ENCODE measurements at regions not wholly inside any gene's neighbourhood (a gene's known extent, or its start where the extent isn't known, plus 50 kb on each side); places are given as distances from the start of the nearest gene placed in this dataset.

- no peak for ATAC-seq
- no peak for TF ChIP-seq TCF4 (CRISPR knock-in tag; IDR thresholded peaks at IDR 0.05; ENCODE audit: borderline replicate concordance)
- TF ChIP-seq ZNF8 (CRISPR knock-in tag; IDR thresholded peaks at IDR 0.05): no peak
- TF ChIP-seq RARB (CRISPR knock-in tag; IDR thresholded peaks at IDR 0.05): no peak
- no peak for TF ChIP-seq CREB5 (CRISPR knock-in tag; IDR thresholded peaks at IDR 0.05; ENCODE audit: low read depth)
- no peak for TF ChIP-seq OSR1 (CRISPR knock-in tag; IDR thresholded peaks at IDR 0.05)
- no peak for TF ChIP-seq ZFP3 (CRISPR knock-in tag; IDR thresholded peaks at IDR 0.05)
- TF ChIP-seq CSRNP3 (CRISPR knock-in tag; IDR thresholded peaks at IDR 0.05): no peak
- TF ChIP-seq ZFP30 (CRISPR knock-in tag; IDR thresholded peaks at IDR 0.05): no peak
- TF ChIP-seq CSDC2 (CRISPR knock-in tag; IDR thresholded peaks at IDR 0.05): no peak
- TF ChIP-seq PATZ1 (CRISPR knock-in tag; IDR thresholded peaks at IDR 0.05; ENCODE audit: borderline replicate concordance): no peak
- no peak for TF ChIP-seq ARNTL (CRISPR knock-in tag; IDR thresholded peaks at IDR 0.05; ENCODE audit: borderline replicate concordance, low read depth)
- no peak for TF ChIP-seq TSHZ2 (CRISPR knock-in tag; IDR thresholded peaks at IDR 0.05)
- TF ChIP-seq SNAI2 (CRISPR knock-in tag; IDR thresholded peaks at IDR 0.05): no peak
- TF ChIP-seq ZNF70 (CRISPR knock-in tag; IDR thresholded peaks at IDR 0.05): no peak
- no peak for TF ChIP-seq BACH2 (CRISPR knock-in tag; IDR thresholded peaks at IDR 0.05; ENCODE audit: borderline replicate concordance)
- TF ChIP-seq ESRRG (CRISPR knock-in tag; IDR thresholded peaks at IDR 0.05): no peak
- TF ChIP-seq POU6F1 (CRISPR knock-in tag; IDR thresholded peaks at IDR 0.05; ENCODE audit: borderline replicate concordance, low read depth): no peak
- no peak for TF ChIP-seq ISL1 (CRISPR knock-in tag; IDR thresholded peaks at IDR 0.05)
- no peak for TF ChIP-seq PPARA (CRISPR knock-in tag; IDR thresholded peaks at IDR 0.05; ENCODE audit: borderline replicate concordance)
- no peak for TF ChIP-seq GLIS3 (CRISPR knock-in tag; IDR thresholded peaks at IDR 0.05)
These were observed 235.7 kb upstream of the PWP1 start for GRCh38 chr12:107449891-107450290.

- TF ChIP-seq RARB (CRISPR knock-in tag; IDR thresholded peaks at IDR 0.05) (no peak), ESRRG (CRISPR knock-in tag; IDR thresholded peaks at IDR 0.05) (no peak), SNAI2 (CRISPR knock-in tag; IDR thresholded peaks at IDR 0.05) (no peak), PPARA (CRISPR knock-in tag; IDR thresholded peaks at IDR 0.05; ENCODE audit: borderline replicate concordance) (no peak), TSHZ2 (CRISPR knock-in tag; IDR thresholded peaks at IDR 0.05) (no peak), POU6F1 (CRISPR knock-in tag; IDR thresholded peaks at IDR 0.05; ENCODE audit: borderline replicate concordance, low read depth) (no peak), ZC3H10 (CRISPR knock-in tag; IDR thresholded peaks at IDR 0.05) (no peak), OSR1 (CRISPR knock-in tag; IDR thresholded peaks at IDR 0.05) (no peak), ZNF70 (CRISPR knock-in tag; IDR thresholded peaks at IDR 0.05) (no peak), GLIS3 (CRISPR knock-in tag; IDR thresholded peaks at IDR 0.05) (no peak), ZNF565 (CRISPR knock-in tag; conservative IDR thresholded peaks at IDR 0.05; ENCODE audit: low read depth) (no peak), ZFP30 (CRISPR knock-in tag; IDR thresholded peaks at IDR 0.05) (no peak), CSRNP3 (CRISPR knock-in tag; IDR thresholded peaks at IDR 0.05) (no peak), ZNF8 (CRISPR knock-in tag; IDR thresholded peaks at IDR 0.05) (no peak), TOX (CRISPR knock-in tag; IDR thresholded peaks at IDR 0.05; ENCODE audit: borderline replicate concordance) (no peak)
- ATAC-seq: no peak
These were observed 235.1 kb upstream of the PWP1 start for GRCh38 chr12:107450541-107450940.
